OCI-LY7 (cell line): ENCODE measurements at regions not wholly inside any gene's neighbourhood (a gene's known extent, or its start where the extent isn't known, plus 50 kb on each side); places are given as distances from the start of the nearest gene placed in this dataset.
"Not testable (repeated sequence)": the region's sequence is repeated elsewhere in the genome, so short reads cannot be mapped to it uniquely, and the experiment has no call there.

Experiments used
- BruUV-seq: library from RNA; stranded (reverse); fragments of 400-500 nt; replicated peaks from 2 replicates; lab custom pipeline; 2021; lab: Mats Ljungman, UMichigan
- CTCF ChIA-PET: fragments of 300-600 bp; sonication (Branson Sonifier 250); formaldehyde crosslinking; loops from one replicate; lab custom pipeline; 2022; ENCODE audit warnings: antibody characterized with exemption; ENCODE audit not compliant: unreplicated experiment; lab: Charles Lee
- POLR2A ChIA-PET: fragments of 300-600 bp; sonication (Branson Sonifier 250); formaldehyde crosslinking; loops from one replicate; lab custom pipeline; 2022; ENCODE audit warnings: antibody characterized with exemption; lab: Charles Lee
- DNase-seq: peaks from one replicate; pipeline ENCODE4 v3.0.0-alpha.2; 2015; ENCODE audit warnings: low spot score
- H2AFZ ChIP-seq: fragments of 200-600 bp; sonication (generic), shearing (Covaris generic); 2 replicates; pipeline ENCODE4 v1.6.1; 2014; ENCODE audit warnings: mild to moderate bottlenecking, antibody characterized with exemption, low read length, moderate library complexity
- H3K27ac ChIP-seq: fragments of 200-600 bp; sonication (generic); 2 replicates; pipeline ENCODE4 v1.5.1; 2014; ENCODE audit warnings: mixed run types, low read depth, mild to moderate bottlenecking, moderate library complexity, low read length, inconsistent platforms; ENCODE audit not compliant: poor library complexity, severe bottlenecking
- H3K36me3 ChIP-seq: fragments of 200-600 bp; sonication (generic); 2 replicates; pipeline ENCODE4 v1.6.1; 2014; ENCODE audit warnings: mild to moderate bottlenecking, antibody characterized with exemption, low read length, moderate library complexity, mixed read lengths; ENCODE audit not compliant: insufficient read depth
- H3K4me1 ChIP-seq: fragments of 200-600 bp; sonication (generic); 2 replicates; pipeline ENCODE4 v1.5.1; 2014; ENCODE audit warnings: mild to moderate bottlenecking, low read length; ENCODE audit not compliant: insufficient read depth, poor library complexity, severe bottlenecking
- H3K4me2 ChIP-seq: fragments of 200-600 bp; sonication (generic); 2 replicates; pipeline ENCODE4 v1.6.1; 2014; ENCODE audit warnings: mild to moderate bottlenecking, low read length
- H3K4me3 ChIP-seq: fragments of 200-600 bp; sonication (generic); 2 replicates; pipeline ENCODE4 v1.5.1; 2014; ENCODE audit warnings: mild to moderate bottlenecking, low read depth, low read length; ENCODE audit not compliant: poor library complexity, severe bottlenecking
- H3K79me2 ChIP-seq: fragments of 200-600 bp; sonication (generic); 2 replicates; pipeline ENCODE4 v1.6.1; 2016; ENCODE audit warnings: low read depth, mild to moderate bottlenecking, low read length, moderate library complexity, mixed read lengths; ENCODE audit not compliant: insufficient read depth
- H3K9me2 ChIP-seq: fragments of 200-600 bp; sonication (generic); 2 replicates; pipeline ENCODE4 v1.6.1; 2016; ENCODE audit warnings: mild to moderate bottlenecking, low read length, mixed read lengths; ENCODE audit not compliant: insufficient read depth
- H3K9me3 ChIP-seq: fragments of 200-600 bp; sonication (generic); 2 replicates; pipeline ENCODE4 v1.6.1; 2014; ENCODE audit warnings: mild to moderate bottlenecking, mixed run types, low read length, mixed read lengths
- H4K20me1 ChIP-seq: fragments of 200-600 bp; sonication (generic); 2 replicates; pipeline ENCODE4 v1.6.1; 2014; ENCODE audit warnings: mild to moderate bottlenecking, antibody characterized with exemption, low read length, moderate library complexity, mixed read lengths; ENCODE audit not compliant: insufficient read depth
- CTCF ChIP-seq: fragments of 200-600 bp; sonication (generic); conservative IDR thresholded peaks from 2 replicates; pipeline ENCODE4 v1.5.1; 2014; ENCODE audit warnings: mild to moderate bottlenecking, antibody characterized with exemption, low read length, moderate library complexity, mixed read lengths
- EZH2phosphoT487 ChIP-seq: fragments of 200-600 bp; sonication (generic); IDR thresholded peaks from 2 replicates; pipeline ENCODE4 v1.6.1; 2018; ENCODE audit warnings: low read depth, borderline replicate concordance, mild to moderate bottlenecking, mixed run types, antibody characterized with exemption, low read length, moderate library complexity, mixed read lengths
- intact Hi-C: fragments of 100-400 bp; cut with micrococcal nuclease; formaldehyde crosslinking; loops from one replicate; pipeline ENCODE4 v1.10.0; 2022; ENCODE audit not compliant: unreplicated experiment

DNA sequence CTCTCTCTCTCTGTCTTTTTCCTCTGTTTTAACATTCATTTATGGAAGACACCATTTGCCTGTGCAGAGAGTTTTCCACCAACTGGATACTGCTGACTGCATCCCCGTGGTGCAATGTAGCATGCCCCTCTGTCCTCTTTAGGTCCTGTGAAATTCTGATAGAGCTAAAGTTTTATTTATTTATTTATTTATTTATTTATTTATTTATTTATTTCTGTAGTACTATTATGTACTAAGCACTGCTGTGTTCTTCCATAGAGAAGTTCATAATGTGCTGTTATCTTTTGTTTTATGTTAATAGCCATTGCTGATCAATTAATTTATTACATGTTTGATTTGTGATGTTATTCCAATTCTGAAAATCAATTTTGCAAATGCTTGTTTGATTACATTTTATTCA, 749.9 kb downstream of the ZBBX start:
- no peaks in the 10 kb centered on the region for H3K9me2 ChIP-seq
- intact Hi-C loops = no loop called here
- H3K9me3 ChIP-seq = no peaks in the 10 kb centered on the region
- ChIA-PET CTCF (no interaction called here), POLR2A (no interaction called here)
- H3K4me1 ChIP-seq = no peaks in the 10 kb centered on the region
- TF ChIP-seq CTCF (no peak), EZH2phosphoT487 (no peak)
- H3K36me3 ChIP-seq = no peaks in the 10 kb centered on the region
- DNase-seq = no peak
- no peak overlapping the region for H2AFZ ChIP-seq
- H3K4me3 ChIP-seq = no peak overlapping the region
- H4K20me1 ChIP-seq = no peaks in the 10 kb centered on the region
- no peak overlapping the region for H3K4me2 ChIP-seq
- BruUV-seq = no TSS peak
- H3K27ac ChIP-seq = no peak overlapping the region
- no peaks in the 10 kb centered on the region for H3K79me2 ChIP-seq

DNA sequence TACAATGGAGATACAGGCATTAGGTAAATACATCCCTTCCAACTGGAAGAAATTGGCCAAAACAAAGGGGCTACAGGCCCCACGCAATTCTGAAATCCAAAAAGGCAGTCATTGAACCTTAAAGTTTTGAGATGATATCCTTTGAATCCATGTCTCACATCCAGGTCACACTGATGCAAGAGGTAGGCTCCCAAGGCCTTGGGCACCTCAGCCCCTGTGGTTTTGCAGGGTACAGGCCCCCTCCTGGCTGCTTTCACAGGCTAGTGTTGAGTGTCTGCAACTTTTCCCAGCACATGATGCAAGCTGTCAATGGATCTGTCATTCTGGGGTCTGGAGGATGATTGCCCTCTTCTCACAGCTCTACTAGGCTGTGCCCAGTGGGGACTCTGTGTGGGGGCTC, 766.7 kb downstream of the ZBBX start:
- Histone ChIP-seq H3K9me3 (no peaks in the 10 kb centered on the region), H3K4me3 (no peak overlapping the region), H3K36me3 (no peaks in the 10 kb centered on the region), H3K27ac (no peak overlapping the region), H4K20me1 (no peaks in the 10 kb centered on the region), H2AFZ (no peak overlapping the region), H3K4me2 (no peak overlapping the region), H3K4me1 (no peaks in the 10 kb centered on the region), H3K9me2 (no peaks in the 10 kb centered on the region), H3K79me2 (no peaks in the 10 kb centered on the region)
- CTCF ChIA-PET = no interaction called here
- intact Hi-C loops = no loop called here
- no peak for TF ChIP-seq CTCF
- TF ChIP-seq EZH2phosphoT487 = no peak
- no peak for DNase-seq
- POLR2A ChIA-PET = interaction anchor here (0.6 to 1.4 kb wide), 2 partner anchors 29 to 990 kb away, joined by 3 read pairs; no protein-coding TSS in a partner anchor
- BruUV-seq = no TSS peak

- CTCF ChIA-PET = not testable (repeated sequence)
Observed at GRCh38 chr3:166612761-166613160, 767.3 kb downstream of the ZBBX start.

More at GRCh38 chr3:166612761-166613160, 767.3 kb downstream of the ZBBX start:
- intact Hi-C loops, H3K4me2 ChIP-seq, H3K4me1 ChIP-seq, H4K20me1 ChIP-seq, H3K9me2 ChIP-seq, DNase-seq, BruUV-seq, H3K36me3 ChIP-seq, H3K27ac ChIP-seq, H3K9me3 ChIP-seq, H3K4me3 ChIP-seq, H3K79me2 ChIP-seq, H2AFZ ChIP-seq: not testable (repeated sequence)
- POLR2A ChIA-PET = interaction anchor here (0.6 to 1.4 kb wide), 3 partner anchors 28 to 990 kb away, joined by 3 read pairs; no protein-coding TSS in a partner anchor
